ENCODE measurements at regions not wholly inside any gene's neighbourhood (a gene's known extent, or its start where the extent isn't known, plus 50 kb on each side); places are given as distances from the start of the nearest gene placed in this dataset.

DNA sequence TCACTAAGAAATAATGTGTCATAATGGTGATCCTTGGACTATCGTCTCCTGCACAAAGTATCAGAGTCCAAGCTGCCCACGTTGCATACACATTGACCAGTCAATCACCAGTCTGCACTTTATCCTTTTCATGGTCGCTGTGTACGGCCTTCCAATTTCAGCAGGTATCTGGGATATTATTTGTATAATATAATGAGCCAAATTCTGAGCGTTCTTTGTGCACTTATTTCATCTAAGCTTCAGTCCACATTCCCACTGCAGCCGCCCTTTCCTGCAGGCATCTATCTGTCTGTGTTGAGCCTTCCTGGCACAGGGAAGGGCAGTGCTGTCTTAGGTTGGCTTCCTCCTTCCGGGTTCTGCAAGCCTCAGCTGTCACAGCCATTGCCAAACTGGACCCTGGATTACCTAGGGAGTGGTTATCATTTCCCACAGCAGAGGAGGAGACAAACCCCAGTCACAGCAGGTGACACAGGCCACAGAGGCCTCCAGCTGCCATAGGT is 174.3 kb downstream of the TTLL2 start:
- no peaks in the 10 kb centered on the region for H3K4me1 Mint-ChIP-seq
- H3K27ac Mint-ChIP-seq, result no peak overlapping the region
- H3K4me3 Mint-ChIP-seq, result no peak overlapping the region
- no peak for DNase-seq
- H3K27me3 Mint-ChIP-seq, result peaks cover 17% of the 10 kb centered on the region
- H3K36me3 Mint-ChIP-seq, result no peaks in the 10 kb centered on the region
- H3K9me3 Mint-ChIP-seq, result no peaks in the 10 kb centered on the region

DNA sequence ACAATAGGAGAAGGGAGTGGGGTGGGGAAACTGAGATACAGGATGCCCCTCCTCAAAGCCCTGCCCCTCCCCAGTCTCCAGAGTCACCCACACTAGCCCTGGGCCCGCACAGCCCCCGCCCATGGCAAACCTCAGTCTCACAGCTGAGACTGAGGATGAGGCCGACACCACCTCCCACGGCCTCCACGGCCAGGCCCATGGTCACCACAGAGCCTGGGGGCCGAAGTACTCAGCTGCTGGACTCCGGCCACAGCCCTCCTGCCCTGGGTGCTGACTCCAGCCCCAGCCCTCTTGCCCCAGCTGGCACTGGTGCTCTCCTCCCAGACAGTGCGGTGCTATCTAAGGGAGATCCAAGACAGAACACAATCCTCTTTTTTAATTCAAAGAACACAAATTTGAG is 176.1 kb downstream of the TTLL2 start:
- Mint-ChIP-seq H3K4me3 (no peak overlapping the region), H3K27ac (no peak overlapping the region), H3K4me1 (no peaks in the 10 kb centered on the region), H3K27me3 (peaks cover 17% of the 10 kb centered on the region), H3K36me3 (no peaks in the 10 kb centered on the region), H3K9me3 (no peaks in the 10 kb centered on the region)
- DNase-seq, result no peak

DNA sequence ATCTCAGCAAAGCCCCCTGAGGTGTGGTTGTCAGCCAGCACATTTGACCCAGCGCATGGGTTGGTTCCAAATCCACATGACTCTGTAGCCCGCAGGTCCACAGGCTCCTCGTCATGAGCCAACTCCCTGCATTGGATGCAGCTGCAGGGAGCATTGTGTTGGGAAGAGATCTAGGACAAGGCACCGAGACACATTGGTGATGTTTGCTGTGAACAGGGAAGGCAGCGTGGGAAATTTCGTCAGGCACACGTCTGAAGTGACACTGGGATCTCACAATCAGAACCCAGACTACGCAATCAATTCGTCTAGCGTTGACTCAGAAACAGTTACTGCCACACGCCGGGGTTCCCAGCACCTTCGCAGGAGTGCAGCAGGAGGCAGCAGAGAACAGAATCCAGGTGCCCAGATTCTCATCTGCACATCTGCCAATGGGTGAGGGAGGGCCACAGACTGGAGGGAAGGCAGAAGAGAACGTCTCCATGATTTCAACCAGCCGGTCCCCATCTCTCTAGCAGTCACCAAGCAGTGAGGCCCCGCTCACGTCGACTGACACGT is 177.0 kb downstream of the TTLL2 start:
- peaks cover 11% of the 10 kb centered on the region for H3K27me3 Mint-ChIP-seq
- no peak overlapping the region for H3K27ac Mint-ChIP-seq
- no peaks in the 10 kb centered on the region for H3K9me3 Mint-ChIP-seq
- H3K4me3 Mint-ChIP-seq, result no peak overlapping the region
- no peak for DNase-seq
- H3K36me3 Mint-ChIP-seq, result no peaks in the 10 kb centered on the region
- no peaks in the 10 kb centered on the region for H3K4me1 Mint-ChIP-seq

DNA sequence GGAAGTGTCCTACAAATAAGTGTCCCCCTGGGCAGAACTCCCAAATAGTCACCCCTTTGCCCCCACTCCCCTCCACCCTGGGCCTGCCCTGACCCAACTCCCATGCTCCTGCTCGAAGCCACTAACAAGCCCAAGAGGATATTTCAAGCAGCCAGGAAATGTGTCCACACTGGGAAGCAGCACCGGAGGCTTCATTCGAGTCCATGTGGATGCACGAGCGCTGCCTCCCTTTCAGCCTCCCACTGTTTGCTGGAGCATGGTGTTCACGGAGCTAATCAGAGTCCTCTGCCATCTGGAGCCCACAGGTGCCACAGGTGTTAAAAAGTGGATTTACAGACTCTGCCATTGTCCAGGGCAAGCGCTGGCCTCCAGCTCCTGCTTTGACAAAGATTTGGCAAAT is 177.6 kb downstream of the TTLL2 start:
- H3K27me3 Mint-ChIP-seq, result peaks cover 10% of the 10 kb centered on the region
- no peak overlapping the region for H3K4me3 Mint-ChIP-seq
- no peaks in the 10 kb centered on the region for H3K36me3 Mint-ChIP-seq
- DNase-seq, result no peak
- no peaks in the 10 kb centered on the region for H3K9me3 Mint-ChIP-seq
- H3K27ac Mint-ChIP-seq, result no peak overlapping the region
- H3K4me1 Mint-ChIP-seq, result no peaks in the 10 kb centered on the region

DNA sequence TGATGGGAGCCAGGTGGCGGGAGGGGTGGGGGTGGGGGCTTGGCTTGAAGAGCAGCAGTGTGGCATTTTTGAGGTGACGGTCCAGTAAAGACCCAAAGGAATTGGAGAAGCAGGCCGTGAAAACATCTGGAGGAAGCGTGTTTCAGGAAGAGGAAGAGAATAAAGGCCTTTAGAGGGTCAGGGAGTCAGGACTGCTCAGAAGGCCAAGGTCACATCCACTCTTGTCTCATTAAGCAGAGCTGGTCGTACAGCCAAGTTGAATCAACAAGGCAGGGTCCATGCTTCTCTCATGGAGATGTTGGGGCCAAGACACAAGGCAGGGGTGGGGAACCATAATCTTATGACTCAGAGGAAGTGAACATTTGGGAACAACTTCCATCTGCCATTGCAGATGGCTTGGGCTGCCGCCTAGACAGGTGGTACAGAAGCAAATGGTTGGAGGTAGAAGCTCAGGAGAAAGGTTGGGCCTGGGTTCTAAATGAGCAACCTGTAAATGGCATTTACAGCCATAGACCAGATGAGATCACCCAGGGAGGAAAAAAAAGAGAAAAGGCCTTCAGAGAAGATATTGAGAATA is 179.6 kb downstream of the TTLL2 start:
- DNase-seq, result no peak
- Mint-ChIP-seq H3K27me3 (peaks cover 6% of the 10 kb centered on the region), H3K4me1 (no peaks in the 10 kb centered on the region), H3K27ac (no peak overlapping the region), H3K4me3 (no peak overlapping the region), H3K36me3 (no peaks in the 10 kb centered on the region), H3K9me3 (no peaks in the 10 kb centered on the region)

DNA sequence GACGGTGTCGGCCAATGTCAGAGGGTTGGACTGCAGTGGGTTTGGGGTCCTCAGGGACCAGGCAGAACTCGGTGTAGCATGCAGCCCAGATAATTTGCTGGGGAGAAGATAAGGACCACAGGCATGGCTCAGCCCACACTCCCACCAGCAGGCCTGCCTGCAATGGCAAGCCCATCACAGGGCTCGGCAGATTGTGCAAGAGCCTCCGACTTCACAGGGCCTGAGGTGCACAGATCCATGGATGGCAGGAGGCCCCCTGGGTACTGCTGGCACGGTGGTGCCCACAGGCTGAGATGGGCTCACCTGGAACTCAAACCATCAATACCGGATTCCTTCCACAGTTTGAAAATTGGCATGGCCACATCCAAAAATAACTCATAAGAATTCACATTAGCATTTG is 180.3 kb downstream of the TTLL2 start:
- no peak overlapping the region for H3K27ac Mint-ChIP-seq

DNA sequence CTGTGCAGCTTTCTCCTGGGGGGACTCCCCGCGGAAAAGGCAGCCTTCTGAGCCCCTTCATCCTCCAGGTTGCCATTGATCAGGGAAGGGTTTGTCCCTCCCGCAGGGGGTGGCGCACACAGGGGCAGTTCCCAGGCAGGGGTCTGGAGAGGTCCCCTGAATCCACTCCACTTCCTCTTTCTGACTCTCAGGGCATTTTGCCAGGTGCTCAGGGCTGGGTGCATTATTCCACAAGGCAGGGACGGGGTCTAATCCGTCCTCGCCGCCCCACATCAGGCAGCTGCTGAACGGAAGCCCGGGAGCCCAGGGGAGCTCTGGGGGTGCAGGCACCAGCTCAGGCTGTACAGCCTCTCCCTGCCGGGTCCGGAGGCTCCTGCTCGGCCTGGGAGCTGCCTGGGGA is 180.9 kb downstream of the TTLL2 start:
- no peak for DNase-seq
- Mint-ChIP-seq H3K27me3 (peaks cover 6% of the 10 kb centered on the region), H3K4me3 (no peak overlapping the region), H3K4me1 (no peaks in the 10 kb centered on the region), H3K36me3 (no peaks in the 10 kb centered on the region), H3K27ac (no peak overlapping the region), H3K9me3 (no peaks in the 10 kb centered on the region)

More for the DNA sequence above, 180.3 kb downstream of the TTLL2 start:
- peaks cover 6% of the 10 kb centered on the region for H3K27me3 Mint-ChIP-seq
- no peaks in the 10 kb centered on the region for H3K9me3 Mint-ChIP-seq
- H3K4me1 Mint-ChIP-seq, result no peaks in the 10 kb centered on the region
- DNase-seq, result no peak
- no peaks in the 10 kb centered on the region for H3K36me3 Mint-ChIP-seq
- no peak overlapping the region for H3K4me3 Mint-ChIP-seq

DNA sequence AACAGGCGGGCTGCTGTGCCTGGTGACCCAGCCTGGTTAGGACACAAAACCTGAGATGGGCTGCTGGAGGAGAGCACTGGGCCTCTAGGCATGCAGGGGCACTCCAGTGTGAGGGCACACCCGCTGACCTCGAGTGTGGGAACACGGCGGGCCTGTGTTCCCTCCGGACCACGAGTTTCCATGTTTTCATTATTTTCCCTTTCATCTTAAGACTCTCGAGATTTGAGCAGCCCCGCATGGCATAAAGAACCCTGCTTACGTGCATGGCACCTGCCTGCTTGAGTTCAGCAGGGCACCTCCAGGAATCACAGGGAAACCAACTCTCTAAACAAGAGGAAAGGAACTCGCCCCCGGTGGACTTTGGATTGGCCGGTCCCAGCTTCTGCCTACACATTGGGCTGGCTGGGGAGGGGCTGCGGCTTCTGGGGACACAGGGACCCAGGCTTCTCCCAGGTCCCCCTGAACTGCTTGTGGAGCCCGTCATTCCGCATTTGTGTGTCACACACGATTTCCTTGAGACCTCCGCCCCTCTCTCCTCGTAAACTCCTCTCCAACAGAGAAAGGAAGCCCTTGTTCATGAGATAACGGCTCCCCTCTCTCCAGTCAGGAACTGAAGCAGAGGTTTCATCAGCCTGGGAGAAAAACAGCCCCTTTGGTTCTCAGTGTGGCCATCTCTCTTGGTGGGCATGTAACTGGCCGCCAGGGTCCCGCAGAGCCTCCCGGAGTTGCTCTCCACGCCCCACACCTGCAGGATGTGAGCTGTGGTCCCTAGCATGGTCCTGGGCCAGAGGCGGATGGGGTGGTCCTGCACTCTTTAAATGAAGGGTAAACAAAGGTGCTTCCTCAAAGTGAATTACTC is 181.8 kb downstream of the TTLL2 start:
- no peaks in the 10 kb centered on the region for H3K4me1 Mint-ChIP-seq
- no peak overlapping the region for H3K4me3 Mint-ChIP-seq
- DNase-seq, result no peak
- peaks cover 6% of the 10 kb centered on the region for H3K27me3 Mint-ChIP-seq
- H3K9me3 Mint-ChIP-seq, result no peaks in the 10 kb centered on the region
- H3K27ac Mint-ChIP-seq, result no peak overlapping the region
- no peaks in the 10 kb centered on the region for H3K36me3 Mint-ChIP-seq

DNA sequence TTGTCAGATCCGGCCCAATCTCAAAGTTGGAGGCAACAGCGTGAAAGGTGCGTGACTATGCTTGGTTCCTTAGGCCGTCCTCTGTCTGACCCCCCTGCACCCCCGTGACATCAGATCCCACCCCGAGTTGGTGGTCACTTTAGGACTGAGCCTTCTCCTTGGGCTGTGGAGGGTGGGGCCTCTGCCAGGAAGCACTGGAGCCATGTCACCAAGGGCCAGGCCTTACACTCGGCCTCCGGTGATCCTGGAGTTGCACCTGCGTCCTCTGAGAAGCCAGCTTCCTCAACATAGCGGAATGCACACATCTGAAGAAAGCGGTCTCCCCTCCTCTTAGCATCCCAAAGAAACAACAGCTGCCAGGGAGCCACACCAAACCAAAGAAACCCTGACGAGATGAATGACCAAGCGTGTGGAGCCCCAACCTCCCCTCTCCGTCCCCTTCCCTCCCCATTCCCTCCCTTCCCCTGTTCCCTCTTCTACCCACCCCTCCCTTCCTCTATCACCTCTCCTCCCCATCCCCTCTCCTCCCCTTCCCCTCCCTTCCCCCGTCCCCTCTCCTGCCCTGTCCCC is 182.6 kb downstream of the TTLL2 start:
- no peaks in the 10 kb centered on the region for H3K4me1 Mint-ChIP-seq
- no peak for DNase-seq
- no peak overlapping the region for H3K27ac Mint-ChIP-seq
- H3K36me3 Mint-ChIP-seq, result no peaks in the 10 kb centered on the region
- H3K27me3 Mint-ChIP-seq, result peaks cover 6% of the 10 kb centered on the region
- no peaks in the 10 kb centered on the region for H3K9me3 Mint-ChIP-seq
- H3K4me3 Mint-ChIP-seq, result no peak overlapping the region

DNA sequence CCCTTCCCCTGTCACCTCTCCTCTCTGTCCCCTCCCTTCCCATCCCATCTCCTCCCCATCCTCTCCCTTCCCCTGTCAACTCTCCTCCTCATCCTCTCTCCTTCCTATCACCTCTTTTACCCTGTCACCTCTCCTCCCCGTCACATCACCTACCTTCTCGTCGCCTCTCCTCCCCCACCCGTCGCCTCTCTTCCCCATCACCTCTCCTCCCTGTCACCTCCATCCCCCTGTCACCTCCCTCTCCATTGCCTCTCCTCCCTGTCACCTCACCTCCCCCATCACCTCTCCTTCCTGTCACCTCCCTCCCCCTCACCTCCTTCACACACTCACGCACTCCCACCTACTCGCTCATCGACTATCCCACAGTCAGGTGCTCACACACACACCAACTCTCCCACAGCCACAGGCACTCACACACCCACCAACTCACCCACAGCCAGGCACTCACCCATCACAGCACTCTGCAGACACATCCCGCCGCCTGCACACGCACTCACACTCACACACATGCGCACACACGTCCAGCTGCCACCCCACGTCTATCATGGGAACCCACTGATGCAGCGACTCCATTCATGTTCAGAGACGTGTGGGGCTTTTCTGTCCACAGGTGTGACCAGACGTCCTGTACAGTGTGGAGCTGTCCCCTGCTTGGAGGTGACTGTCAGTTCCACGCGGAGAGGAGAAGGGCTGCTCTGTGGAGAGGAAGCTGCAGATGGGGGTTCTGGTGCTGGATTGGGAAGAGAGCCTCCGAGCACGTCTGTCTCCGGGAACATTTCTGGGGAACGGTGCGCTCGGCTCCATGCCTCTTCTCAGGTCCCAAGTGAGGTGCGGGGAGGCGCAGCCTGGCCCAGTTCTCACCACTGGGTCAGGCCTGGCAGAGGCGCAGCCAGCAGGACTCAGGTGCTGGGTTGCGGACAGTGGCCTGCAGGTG is 184.3 kb downstream of the TTLL2 start:
- no peaks in the 10 kb centered on the region for H3K4me1 Mint-ChIP-seq
- no peak overlapping the region for H3K27ac Mint-ChIP-seq
- H3K36me3 Mint-ChIP-seq, result no peaks in the 10 kb centered on the region
- DNase-seq, result no peak
- no peak overlapping the region for H3K4me3 Mint-ChIP-seq
- no peaks in the 10 kb centered on the region for H3K9me3 Mint-ChIP-seq
- peaks cover 16% of the 10 kb centered on the region for H3K27me3 Mint-ChIP-seq

DNA sequence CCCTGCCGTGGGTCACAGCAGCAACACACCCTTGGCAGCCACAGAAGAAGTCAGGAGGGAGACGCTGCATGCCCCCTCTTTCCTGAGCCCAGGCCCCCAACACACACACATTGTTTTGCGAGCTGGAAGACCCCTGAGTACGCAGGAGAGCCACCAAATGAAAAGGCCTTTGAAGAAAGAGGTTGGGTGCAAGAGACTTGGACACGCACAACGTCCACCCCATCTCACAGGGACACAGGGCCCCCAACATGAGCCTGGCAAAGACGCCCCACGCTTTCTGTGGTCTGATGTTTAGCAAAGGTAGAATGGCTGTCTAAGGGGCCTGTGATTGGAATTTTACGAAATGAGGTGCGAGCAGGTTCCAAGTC is 185.0 kb downstream of the TTLL2 start:
- Mint-ChIP-seq H3K27me3 (peaks cover 16% of the 10 kb centered on the region), H3K4me1 (no peaks in the 10 kb centered on the region)
- DNase-seq, result no peak

DNA sequence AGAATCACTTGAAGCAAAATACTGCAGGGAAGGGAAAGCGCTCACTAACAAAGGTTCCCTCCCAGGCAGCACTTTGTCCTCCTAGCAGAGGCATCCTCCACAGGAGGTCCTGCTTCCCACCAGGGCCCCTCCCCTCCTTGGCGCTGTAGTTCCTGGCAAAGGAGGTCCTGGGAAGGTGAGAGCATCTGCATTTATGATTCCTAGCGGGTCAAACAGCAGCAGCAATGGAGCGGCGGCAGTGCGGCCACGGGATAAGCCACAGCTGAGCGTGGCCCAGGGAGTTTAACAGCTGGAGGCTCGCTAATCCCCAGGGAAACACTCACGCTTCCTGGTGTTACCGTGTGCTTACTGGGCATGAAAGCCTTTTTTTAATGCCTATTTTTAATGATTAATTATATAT is 185.8 kb downstream of the TTLL2 start:
- no peak for DNase-seq
- Mint-ChIP-seq H3K4me3 (no peak overlapping the region), H3K27me3 (peaks cover 16% of the 10 kb centered on the region), H3K9me3 (no peaks in the 10 kb centered on the region), H3K4me1 (no peaks in the 10 kb centered on the region), H3K36me3 (no peaks in the 10 kb centered on the region), H3K27ac (no peak overlapping the region)

More for the DNA sequence above, 185.0 kb downstream of the TTLL2 start:
- Mint-ChIP-seq H3K9me3 (no peaks in the 10 kb centered on the region), H3K27ac (no peak overlapping the region), H3K36me3 (no peaks in the 10 kb centered on the region), H3K4me3 (no peak overlapping the region)

DNA sequence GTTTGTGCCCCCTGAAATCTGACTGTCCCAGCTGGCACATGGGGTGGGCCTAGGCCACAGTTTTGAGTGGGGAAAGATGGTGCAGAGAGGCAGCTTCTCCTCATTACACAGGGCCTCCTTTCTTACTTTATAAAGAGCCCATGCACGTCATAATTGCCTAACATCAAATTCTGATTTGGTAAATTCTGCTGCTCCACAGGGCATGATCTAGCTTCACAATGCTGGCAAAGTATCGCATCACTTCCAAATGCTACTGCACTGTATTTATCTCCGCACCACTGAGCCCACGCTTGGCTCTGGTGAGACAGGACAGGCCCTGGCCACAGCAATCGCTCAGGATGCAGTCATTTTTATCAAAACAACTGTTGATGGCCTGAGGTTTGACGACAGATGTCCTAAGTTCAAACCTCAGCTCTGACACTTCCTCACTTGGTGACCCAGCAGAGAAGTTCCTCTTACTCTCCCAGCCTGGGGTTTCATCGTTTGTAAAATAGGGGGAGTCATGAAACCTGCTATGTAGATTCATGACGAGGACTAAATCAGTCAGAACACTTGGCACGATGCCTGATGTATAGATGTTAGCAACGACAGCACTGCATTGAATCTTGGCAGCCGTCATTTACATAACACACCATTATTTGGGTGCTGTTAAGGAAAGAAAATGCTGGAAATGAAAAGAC is 187.9 kb downstream of the TTLL2 start:
- DNase-seq, result no peak
- Mint-ChIP-seq H3K36me3 (no peaks in the 10 kb centered on the region), H3K9me3 (no peaks in the 10 kb centered on the region)

DNA sequence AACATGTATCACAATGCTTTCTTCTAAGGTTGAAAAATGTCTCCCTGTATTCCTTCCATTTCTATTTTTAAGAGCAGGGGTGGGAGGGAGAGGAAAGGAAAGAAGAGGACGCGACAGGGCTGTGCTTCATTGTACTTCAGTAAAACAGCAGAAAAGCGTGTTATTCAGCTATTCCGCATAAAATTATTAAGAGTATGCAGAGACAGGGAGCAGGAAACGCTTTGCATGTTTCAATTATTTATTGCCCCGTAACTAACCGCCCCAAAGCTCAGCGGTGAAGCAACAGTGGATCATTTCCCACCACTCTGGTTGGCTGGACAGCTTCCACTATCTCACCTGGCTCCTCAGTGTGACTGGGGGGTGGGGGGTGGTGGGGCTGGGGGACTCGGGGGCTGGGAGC is 188.9 kb downstream of the TTLL2 start:
- no peaks in the 10 kb centered on the region for H3K4me1 Mint-ChIP-seq
- no peaks in the 10 kb centered on the region for H3K9me3 Mint-ChIP-seq
- H3K27ac Mint-ChIP-seq, result no peak overlapping the region
- H3K27me3 Mint-ChIP-seq, result peaks cover 16% of the 10 kb centered on the region
- H3K4me3 Mint-ChIP-seq, result no peak overlapping the region
- no peaks in the 10 kb centered on the region for H3K36me3 Mint-ChIP-seq
- DNase-seq, result no peak

More for the DNA sequence above, 187.9 kb downstream of the TTLL2 start:
- Mint-ChIP-seq H3K4me3 (no peak overlapping the region), H3K27ac (no peak overlapping the region), H3K4me1 (no peaks in the 10 kb centered on the region), H3K27me3 (peaks cover 16% of the 10 kb centered on the region)
